Astrocyte (in vitro differentiated cells and primary cell): ENCODE measurements at regions not wholly inside any gene's neighbourhood (a gene's known extent, or its start where the extent isn't known, plus 50 kb on each side); places are given as distances from the start of the nearest gene placed in this dataset.

Experiments used
- DNase-seq: peaks from one replicate; pipeline ENCODE4 v3.0.0-alpha.2; 2010; ENCODE audit warnings: low read depth
- FAIRE-seq: peaks from 2 replicates; lab custom pipeline; 2011; peaks lifted over from hg19 to GRCh38; lab: Jason Lieb, UNC
- H2AFZ ChIP-seq: 2 replicates; pipeline ENCODE4 v1.6.0; 2012; ENCODE audit warnings: low read depth, low read length, inconsistent platforms
- H3K27ac ChIP-seq: 2 replicates; pipeline ENCODE4 v1.5.1; 2011; ENCODE audit warnings: low read depth, low read length, inconsistent platforms
- H3K27me3 ChIP-seq: 2 replicates; pipeline ENCODE4 v1.6.0; 2011; ENCODE audit warnings: low read length, inconsistent platforms; ENCODE audit not compliant: insufficient read depth
- H3K36me3 ChIP-seq: 2 replicates; pipeline ENCODE4 v1.5.1; 2011; ENCODE audit warnings: low read length, inconsistent platforms; ENCODE audit not compliant: insufficient read depth
- H3K4me1 ChIP-seq: 2 replicates; pipeline ENCODE4 v1.5.1; 2011; ENCODE audit warnings: low read length, inconsistent platforms; ENCODE audit not compliant: insufficient read depth
- H3K4me2 ChIP-seq: 2 replicates; pipeline ENCODE4 v1.6.0; 2012; ENCODE audit warnings: low read length, inconsistent platforms
- H3K4me3 ChIP-seq: 2 replicates; pipeline ENCODE4 v1.5.1; 2011; ENCODE audit warnings: low read depth, mild to moderate bottlenecking, low read length, inconsistent platforms; ENCODE audit not compliant: insufficient read depth
- H3K79me2 ChIP-seq: 2 replicates; pipeline ENCODE4 v1.6.0; 2012; ENCODE audit warnings: mild to moderate bottlenecking, low read length, inconsistent platforms; ENCODE audit not compliant: insufficient read depth
- H3K9ac ChIP-seq: 2 replicates; pipeline ENCODE4 v1.6.0; 2012; ENCODE audit warnings: mild to moderate bottlenecking, low read length, inconsistent platforms
- H3K9me3 ChIP-seq: 2 replicates; pipeline ENCODE4 v1.5.1; 2012; ENCODE audit warnings: low read depth, mild to moderate bottlenecking, low read length, inconsistent platforms; ENCODE audit not compliant: insufficient read depth
- H4K20me1 ChIP-seq: 2 replicates; pipeline ENCODE4 v1.6.0; 2012; ENCODE audit warnings: low read length, inconsistent platforms; ENCODE audit not compliant: insufficient read depth
- H3K27ac Mint-ChIP-seq: one replicate; pipeline ENCODE4 v1.8.0; 2021; ENCODE audit warnings: mild to moderate bottlenecking, mixed read lengths; ENCODE audit not compliant: unreplicated experiment
- H3K27me3 Mint-ChIP-seq: one replicate; pipeline ENCODE4 v1.8.0; 2021; ENCODE audit warnings: low read depth, mixed read lengths; ENCODE audit not compliant: unreplicated experiment
- H3K36me3 Mint-ChIP-seq: one replicate; pipeline ENCODE4 v1.8.0; 2021; ENCODE audit warnings: low read depth, mixed read lengths; ENCODE audit not compliant: unreplicated experiment
- H3K4me1 Mint-ChIP-seq: one replicate; pipeline ENCODE4 v1.8.0; 2021; ENCODE audit warnings: low read depth, mixed read lengths; ENCODE audit not compliant: unreplicated experiment
- H3K4me3 Mint-ChIP-seq: one replicate; pipeline ENCODE4 v1.8.0; 2021; ENCODE audit warnings: mild to moderate bottlenecking, moderate library complexity, mixed read lengths; ENCODE audit not compliant: unreplicated experiment
- H3K9me3 Mint-ChIP-seq: one replicate; pipeline ENCODE4 v1.8.0; 2021; ENCODE audit warnings: mild to moderate bottlenecking, mixed read lengths; ENCODE audit not compliant: unreplicated experiment
- CTCF ChIP-seq: IDR thresholded peaks from 2 replicates; pipeline ENCODE4 v1.5.1; 2011; ENCODE audit warnings: low read depth, mild to moderate bottlenecking, inconsistent platforms, low read length, moderate library complexity; ENCODE audit not compliant: insufficient read depth
- EZH2 ChIP-seq: IDR thresholded peaks from 2 replicates; pipeline ENCODE4 v1.6.1; 2012; ENCODE audit warnings: mild to moderate bottlenecking, low read length, inconsistent platforms; ENCODE audit not compliant: insufficient read depth

GRCh38 chr2:2806711-2807110 is 475.6 kb upstream of the MYT1L start:
- Histone ChIP-seq H3K4me3 (no peak overlapping the region), H3K4me2 (no peak overlapping the region), H3K27ac (no peak overlapping the region), H3K9ac (no peak overlapping the region), H3K79me2 (no peaks in the 10 kb centered on the region), H4K20me1 (no peaks in the 10 kb centered on the region), H2AFZ (no peak overlapping the region), H3K36me3 (no peaks in the 10 kb centered on the region), H3K9me3 (peaks cover 11% of the 10 kb centered on the region), H3K27me3 (no peaks in the 10 kb centered on the region), H3K4me1 (no peaks in the 10 kb centered on the region)
- FAIRE-seq (no peak), DNase-seq (no peak)
- Mint-ChIP-seq H3K4me1 (no peaks in the 10 kb centered on the region), H3K27me3 (peaks cover 19% of the 10 kb centered on the region), H3K36me3 (no peaks in the 10 kb centered on the region), H3K27ac (no peak overlapping the region), H3K4me3 (no peak overlapping the region), H3K9me3 (peaks cover 12% of the 10 kb centered on the region)
- no peak for TF ChIP-seq CTCF
- TF ChIP-seq EZH2: no peak

- no peaks in the 10 kb centered on the region for H3K4me1 ChIP-seq
- H3K4me2 ChIP-seq: no peak overlapping the region
- TF ChIP-seq EZH2: no peak
- no peak for TF ChIP-seq CTCF
- no peak overlapping the region for H3K27ac ChIP-seq
- H3K36me3 ChIP-seq: no peaks in the 10 kb centered on the region
- Mint-ChIP-seq H3K9me3 (peaks cover 16% of the 10 kb centered on the region), H3K36me3 (no peaks in the 10 kb centered on the region), H3K4me3 (no peak overlapping the region), H3K27ac (no peak overlapping the region), H3K27me3 (peaks cover 21% of the 10 kb centered on the region), H3K4me1 (no peaks in the 10 kb centered on the region)
- DNase-seq (no peak), FAIRE-seq (no peak)
- no peaks in the 10 kb centered on the region for H3K79me2 ChIP-seq
- no peak overlapping the region for H3K4me3 ChIP-seq
- H3K9ac ChIP-seq: no peak overlapping the region
- H2AFZ ChIP-seq: no peak overlapping the region
- H3K27me3 ChIP-seq: no peaks in the 10 kb centered on the region
- no peaks in the 10 kb centered on the region for H4K20me1 ChIP-seq
- peaks cover 7% of the 10 kb centered on the region for H3K9me3 ChIP-seq
These were observed 474.2 kb upstream of the MYT1L start for GRCh38 chr2:2805263-2805662.

- Histone ChIP-seq H3K4me3 (no peak overlapping the region), H3K9ac (no peak overlapping the region), H4K20me1 (no peaks in the 10 kb centered on the region), H3K27ac (no peak overlapping the region), H3K79me2 (no peaks in the 10 kb centered on the region), H2AFZ (no peak overlapping the region), H3K36me3 (no peaks in the 10 kb centered on the region), H3K27me3 (no peaks in the 10 kb centered on the region), H3K4me2 (no peak overlapping the region), H3K4me1 (no peaks in the 10 kb centered on the region), H3K9me3 (peaks cover 7% of the 10 kb centered on the region)
- FAIRE-seq (no peak), DNase-seq (no peak)
- Mint-ChIP-seq H3K27me3 (peaks cover 20% of the 10 kb centered on the region), H3K36me3 (no peaks in the 10 kb centered on the region), H3K4me1 (no peaks in the 10 kb centered on the region), H3K4me3 (no peak overlapping the region), H3K27ac (no peak overlapping the region), H3K9me3 (peaks cover 16% of the 10 kb centered on the region)
- TF ChIP-seq CTCF (no peak), EZH2 (no peak)
These were observed 473.5 kb upstream of the MYT1L start for GRCh38 chr2:2804528-2804927.
